Keratinocyte (primary cell): ENCODE measurements at regions not wholly inside any gene's neighbourhood (a gene's known extent, or its start where the extent isn't known, plus 50 kb on each side); places are given as distances from the start of the nearest gene placed in this dataset.

ENCODE experiments used
- DNase-seq: peaks from one replicate; pipeline ENCODE4 v3.0.0-alpha.2; 2011; ENCODE audit warnings: low read depth, missing footprints, low spot score
- FAIRE-seq: peaks from 2 replicates; lab custom pipeline; 2011; peaks lifted over from hg19 to GRCh38; lab: Jason Lieb, UNC
- H2AFZ ChIP-seq: 2 replicates; pipeline ENCODE4 v1.6.0; 2012; ENCODE audit warnings: low read length, control low read depth, inconsistent platforms; ENCODE audit not compliant: control insufficient read depth
- H3K27ac ChIP-seq: 2 replicates; pipeline ENCODE4 v1.5.1; 2011; ENCODE audit warnings: low read length; ENCODE audit not compliant: control insufficient read depth, insufficient read depth
- H3K27me3 ChIP-seq: 3 replicates; pipeline ENCODE4 v1.6.0; 2011; ENCODE audit warnings: low read length; ENCODE audit not compliant: control insufficient read depth, insufficient read depth; ENCODE audit errors: extremely low read depth
- H3K36me3 ChIP-seq, 2 experiments: 2 replicates in 1 of 2; 3 replicates in 1 of 2; pipeline ENCODE4 v1.5.1; 2011; ENCODE audit warnings: low read length in 2 of 2, mild to moderate bottlenecking in 1 of 2; ENCODE audit not compliant: control insufficient read depth in 2 of 2, insufficient read depth in 2 of 2; ENCODE audit errors: extremely low read depth in 1 of 2
- H3K4me1 ChIP-seq: 3 replicates; pipeline ENCODE4 v1.5.1; 2011; ENCODE audit warnings: low read length; ENCODE audit not compliant: control insufficient read depth, insufficient read depth; ENCODE audit errors: extremely low read depth
- H3K4me2 ChIP-seq: 3 replicates; pipeline ENCODE4 v1.6.0; 2011; ENCODE audit warnings: low read depth, low read length; ENCODE audit not compliant: control insufficient read depth, insufficient read depth; ENCODE audit errors: extremely low read depth
- H3K4me3 ChIP-seq, 3 experiments: fragments of 200-600 bp in 1 of 3; sonication (generic) in 1 of 3; 2 replicates in 2 of 3; 3 replicates in 1 of 3; pipeline ENCODE4 v1.5.1; 2011 to 2016; ENCODE audit warnings: low read length in 3 of 3, mild to moderate bottlenecking in 3 of 3, control low read depth in 2 of 3, inconsistent platforms in 1 of 3, low read depth in 1 of 3, mixed read lengths in 1 of 3, mixed run types in 1 of 3, moderate library complexity in 1 of 3; ENCODE audit not compliant: control insufficient read depth in 2 of 3, insufficient read depth in 2 of 3; ENCODE audit errors: extremely low read depth in 1 of 3
- H3K79me2 ChIP-seq: 2 replicates; pipeline ENCODE4 v1.6.0; 2012; ENCODE audit warnings: low read length; ENCODE audit not compliant: control insufficient read depth, insufficient read depth
- H3K9ac ChIP-seq: 3 replicates; pipeline ENCODE4 v1.6.0; 2011; ENCODE audit warnings: low read length; ENCODE audit not compliant: control insufficient read depth, insufficient read depth; ENCODE audit errors: extremely low read depth
- H3K9me1 ChIP-seq: 3 replicates; pipeline ENCODE4 v1.6.0; 2011; ENCODE audit warnings: low read length; ENCODE audit not compliant: control insufficient read depth, insufficient read depth; ENCODE audit errors: extremely low read depth
- H3K9me3 ChIP-seq: 2 replicates; pipeline ENCODE4 v1.5.1; 2012; ENCODE audit warnings: low read depth, low read length; ENCODE audit not compliant: control insufficient read depth
- H4K20me1 ChIP-seq: 3 replicates; pipeline ENCODE4 v1.6.0; 2011; ENCODE audit warnings: low read length; ENCODE audit not compliant: control insufficient read depth, insufficient read depth; ENCODE audit errors: extremely low read depth
- CTCF ChIP-seq, 3 experiments: IDR thresholded peaks in 1 of 3; conservative IDR thresholded peaks in 1 of 3; optimal IDR thresholded peaks in 1 of 3; 2 replicates in 2 of 3; 3 replicates in 1 of 3; pipeline versions ENCODE3 to v1.5.1; 2011; ENCODE audit warnings: low read length in 3 of 3, mild to moderate bottlenecking in 3 of 3, moderate library complexity in 2 of 3, control low read depth in 1 of 3, inconsistent platforms in 1 of 3; ENCODE audit not compliant: insufficient read depth in 2 of 3; ENCODE audit errors: extremely low read depth in 1 of 3
- EZH2 ChIP-seq: IDR thresholded peaks from one replicate; pipeline ENCODE4 v1.6.1; 2012; ENCODE audit warnings: inconsistent platforms, mild to moderate bottlenecking, low read length, moderate library complexity
- dilution Hi-C: fragments of 300-500 bp; cut with MboI; formaldehyde crosslinking; loops from one replicate; pipeline ENCODE4 v1.7.0; 2020; ENCODE audit warnings: low sequenced_read_pairs; ENCODE audit not compliant: extremely low pct_ligation_motif_present

GRCh38 chr4:127155555-127155954 is 477.2 kb upstream of the INTU start:
- H3K9me1 ChIP-seq, result no peaks in the 10 kb centered on the region
- no peaks in the 10 kb centered on the region for H3K79me2 ChIP-seq
- no peaks in the 10 kb centered on the region for H4K20me1 ChIP-seq
- H3K9me3 ChIP-seq, result no peaks in the 10 kb centered on the region
- no peaks in the 10 kb centered on the region for H3K27me3 ChIP-seq
- H3K36me3 ChIP-seq, result no peaks in the 10 kb centered on the region
- DNase-seq (no peak), FAIRE-seq (no peak)
- H3K9ac ChIP-seq, result no peak overlapping the region
- H3K4me2 ChIP-seq, result no peak overlapping the region
- no peak overlapping the region for H2AFZ ChIP-seq
- H3K27ac ChIP-seq, result no peak overlapping the region
- TF ChIP-seq EZH2 (no peak), CTCF (optimal IDR thresholded peaks at IDR 0.05 in 1 of 3, IDR thresholded peaks at IDR 0.05 in 1 of 3, conservative IDR thresholded peaks at IDR 0.05 in 1 of 3; ENCODE audit: extremely low read depth in 1 of 3, insufficient read depth in 2 of 3, low read length in 3 of 3) (no peak)
- no peaks in the 10 kb centered on the region for H3K4me1 ChIP-seq
- H3K4me3 ChIP-seq, result no peak overlapping the region
- dilution Hi-C loops, result no loop called here

GRCh38 chr4:127162741-127163140 is 470.0 kb upstream of the INTU start:
- Histone ChIP-seq H2AFZ (no peak overlapping the region), H3K4me2 (no peak overlapping the region), H3K9ac (no peak overlapping the region), H3K27ac (no peak overlapping the region), H3K9me3 (no peaks in the 10 kb centered on the region), H3K4me3 (no peak overlapping the region), H3K9me1 (no peaks in the 10 kb centered on the region), H3K36me3 (no peaks in the 10 kb centered on the region), H3K79me2 (no peaks in the 10 kb centered on the region), H3K4me1 (no peaks in the 10 kb centered on the region), H3K27me3 (no peaks in the 10 kb centered on the region), H4K20me1 (no peaks in the 10 kb centered on the region)
- DNase-seq (no peak), FAIRE-seq (no peak)
- dilution Hi-C loops, result no loop called here
- no peak for TF ChIP-seq EZH2
- TF ChIP-seq CTCF (optimal IDR thresholded peaks at IDR 0.05 in 1 of 3, IDR thresholded peaks at IDR 0.05 in 1 of 3, conservative IDR thresholded peaks at IDR 0.05 in 1 of 3; ENCODE audit: extremely low read depth in 1 of 3, insufficient read depth in 2 of 3, low read length in 3 of 3), result no peak
